ENCODE measurements at regions not wholly inside any gene's neighbourhood (a gene's known extent, or its start where the extent isn't known, plus 50 kb on each side); places are given as distances from the start of the nearest gene placed in this dataset.

GRCh38 chr20:24273251-24273650, 196.2 kb upstream of the SYNDIG1 start:
- TF ChIP-seq CTCF (IDR thresholded peaks at IDR 0.05) (no peak), POLR2A (IDR thresholded peaks at IDR 0.05) (no peak)

All from heart left ventricle (tissue), 13 donors.